A549 (cell line): ENCODE measurements at regions not wholly inside any gene's neighbourhood (a gene's known extent, or its start where the extent isn't known, plus 50 kb on each side); places are given as distances from the start of the nearest gene placed in this dataset.

Experiments used
- ATAC-seq, 2 experiments: fragments of 200-7000 bp in 1 of 2; fragments of >200 bp in 1 of 2; cut with Nextera tagmentation in 1 of 2; cut with Tn5 transposase in 1 of 2; 3 replicates each; pipeline versions ENCODE4 v1.8.0 to v1.9.1; 2018 to 2020; ENCODE audit warnings: mild to moderate bottlenecking in 1 of 2, moderate library complexity in 1 of 2
- CTCF ChIA-PET: fragments of 300-600 bp; sonication (Branson Sonifier 250); formaldehyde crosslinking; extraction: SDS; loops from one replicate; lab custom pipeline; 2021; ENCODE audit warnings: antibody characterized with exemption, inconsistent platforms; lab: Yijun Ruan, JAX
- POLR2A ChIA-PET: fragments of 350-600 bp; formaldehyde crosslinking; extraction: SDS; loops from one replicate; lab custom pipeline; 2021; ENCODE audit warnings: antibody characterized with exemption, inconsistent platforms; lab: Yijun Ruan, JAX
- DNase-seq, 2 experiments: peaks; one replicate each; pipeline versions ENCODE4 v3.0.0 to v3.0.0-alpha.2; 2011 to 2016; ENCODE audit warnings: low read depth in 1 of 2, low spot score in 1 of 2
- FAIRE-seq: peaks from 2 replicates; lab custom pipeline; 2011; peaks lifted over from hg19 to GRCh38; lab: Jason Lieb, UNC
- H3K27ac ChIP-seq, 2 experiments: fragments of >200 bp; sonication (Bioruptor Twin); formaldehyde crosslinking; 3 replicates each; pipeline ENCODE4 v1.5.1; 2016 to 2017
- H3K4me1 ChIP-seq: fragments of >200 bp; sonication (Bioruptor Twin); formaldehyde crosslinking; 3 replicates; pipeline ENCODE4 v1.6.1; 2016
- H3K4me2 ChIP-seq: fragments of >200 bp; sonication (Bioruptor Twin); formaldehyde crosslinking; 3 replicates; pipeline ENCODE4 v1.6.1; 2016
- H3K4me3 ChIP-seq: fragments of >200 bp; sonication (Bioruptor Twin); formaldehyde crosslinking; 3 replicates; pipeline ENCODE4 v1.5.1; 2016
- H3K9me3 ChIP-seq: fragments of >200 bp; sonication (Bioruptor Twin); formaldehyde crosslinking; 3 replicates; pipeline ENCODE4 v1.6.1; 2016
- CBX2 ChIP-seq: fragments of 200-600 bp; sonication (generic); IDR thresholded peaks from 2 replicates; pipeline ENCODE4 v1.6.1; 2016; ENCODE audit warnings: low read depth, mild to moderate bottlenecking, borderline replicate concordance
- CBX8 ChIP-seq: fragments of 200-600 bp; sonication (generic); IDR thresholded peaks from 2 replicates; pipeline ENCODE4 v1.6.1; 2016
- EP300 ChIP-seq, 2 experiments: fragments of >200 bp; sonication (Bioruptor Twin); formaldehyde crosslinking; IDR thresholded peaks; 2 replicates in 1 of 2; 3 replicates in 1 of 2; pipeline ENCODE4 v1.6.1; 2016 to 2017
- FOXS1 ChIP-seq: fragments of 250-450 bp; sonication (Bioruptor Pico); IDR thresholded peaks from 2 replicates; pipeline ENCODE4 v1.5.0; 2020; ENCODE audit warnings: mild to moderate bottlenecking, moderate library complexity
- HOXB5 ChIP-seq: fragments of 250-450 bp; sonication (Bioruptor Pico); IDR thresholded peaks from 2 replicates; pipeline ENCODE4 v1.5.0; 2020; ENCODE audit warnings: mild to moderate bottlenecking, moderate library complexity
- NFE2L2 ChIP-seq: fragments of 150-350 bp; conservative IDR thresholded peaks from 2 replicates; pipeline ENCODE4 v1.6.1; 2014; ENCODE audit warnings: low read length
- NPAS2 ChIP-seq: fragments of 250-450 bp; sonication (Bioruptor Pico); IDR thresholded peaks from 2 replicates; pipeline ENCODE4 v1.8.0; 2022; ENCODE audit warnings: mild to moderate bottlenecking, moderate library complexity, borderline replicate concordance
- POLR2AphosphoS2 ChIP-seq: conservative IDR thresholded peaks from 2 replicates; pipeline ENCODE4 v1.6.1; 2012; ENCODE audit warnings: low read length, improper control_type of control experiment, inconsistent platforms
- RAD21 ChIP-seq, 2 experiments: fragments of >200 bp in 1 of 2; sonication (Bioruptor Twin) in 1 of 2; formaldehyde crosslinking in 1 of 2; IDR thresholded peaks in 1 of 2; conservative IDR thresholded peaks in 1 of 2; 2 replicates in 1 of 2; 3 replicates in 1 of 2; pipeline ENCODE4 v1.6.1; 2012 to 2018; ENCODE audit warnings: inconsistent platforms in 1 of 2
- RARB ChIP-seq: fragments of 250-450 bp; sonication (Bioruptor Pico); IDR thresholded peaks from 2 replicates; pipeline ENCODE4 v1.8.0; 2021; ENCODE audit warnings: mild to moderate bottlenecking, moderate library complexity
- RFX5 ChIP-seq: fragments of 450-650 bp; IDR thresholded peaks from 2 replicates; pipeline ENCODE4 v1.7.1; 2014; ENCODE audit warnings: antibody characterized with exemption, mild to moderate bottlenecking, moderate library complexity
- TP53 ChIP-seq: fragments of 250-450 bp; sonication (Bioruptor Pico); IDR thresholded peaks from 2 replicates; pipeline ENCODE4 v1.5.0; 2021; ENCODE audit warnings: mild to moderate bottlenecking, moderate library complexity
- ZFP36 ChIP-seq: fragments of 450-650 bp; IDR thresholded peaks from 2 replicates; pipeline ENCODE4 v1.6.1; 2014; ENCODE audit warnings: borderline replicate concordance; ENCODE audit not compliant: partially characterized antibody
- ZNF302 ChIP-seq: fragments of 250-450 bp; sonication (Bioruptor Pico); IDR thresholded peaks from 2 replicates; pipeline ENCODE4 v1.9.0; 2021; ENCODE audit warnings: inconsistent platforms, mild to moderate bottlenecking, moderate library complexity
- ZSCAN20 ChIP-seq: fragments of 250-450 bp; sonication (Bioruptor Pico); IDR thresholded peaks from 2 replicates; pipeline ENCODE4 v1.8.0; 2022; ENCODE audit warnings: mild to moderate bottlenecking, moderate library complexity
- WGBS: methylation state at CpG from one replicate; pipeline ENCODE4 v1.1.6; 2017; ENCODE audit errors: missing lambda C conversion rate; 5-methylcytosine and 5-hydroxymethylcytosine counted together
- TF ChIP-seq, protein P1 (sequence below): fragments of >200 bp; sonication (Bioruptor Twin); formaldehyde crosslinking; IDR thresholded peaks from 3 replicates; pipeline ENCODE4 v1.6.1; 2016
- TF ChIP-seq, protein P2 (sequence below): fragments of 250-450 bp; sonication (Bioruptor Pico); IDR thresholded peaks from 2 replicates; pipeline ENCODE4 v1.5.0; 2020; ENCODE audit warnings: low read depth, mild to moderate bottlenecking, moderate library complexity
- TF ChIP-seq, protein P3 (sequence below): IDR thresholded peaks from 2 replicates; pipeline ENCODE4 v1.6.1; 2012; ENCODE audit warnings: low read depth, borderline replicate concordance
- TF ChIP-seq, protein P4 (sequence below): fragments of 450-650 bp; IDR thresholded peaks from 2 replicates; pipeline ENCODE4 v1.6.1; 2014; ENCODE audit warnings: antibody characterized with exemption
- TF ChIP-seq, protein P5 (sequence below): fragments of 200-600 bp; sonication (generic); IDR thresholded peaks from 2 replicates; pipeline ENCODE4 v1.6.1; 2016; ENCODE audit warnings: antibody characterized with exemption, mild to moderate bottlenecking, moderate library complexity

DNA sequence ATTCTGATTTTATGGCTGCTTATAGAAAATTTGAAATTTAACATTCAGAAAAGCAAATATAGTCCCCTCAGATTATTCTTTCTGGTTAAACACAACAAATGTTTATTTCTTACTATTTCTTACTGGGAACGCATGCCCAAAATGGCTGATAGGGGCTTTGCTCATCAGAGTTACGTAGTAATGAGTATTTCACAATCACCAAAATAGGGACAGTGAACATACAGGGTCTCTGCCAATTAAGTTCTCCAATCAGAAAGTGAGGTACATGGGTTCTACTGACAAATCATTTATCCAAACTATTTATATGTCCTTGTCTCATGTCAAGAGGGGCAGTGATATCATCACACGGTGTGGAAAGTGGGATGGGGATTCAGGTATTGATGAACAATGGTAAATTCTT lies 154.5 kb downstream of the BCHE start:
- FAIRE-seq (no peak), DNase-seq (no peak), ATAC-seq (no peak)
- Histone ChIP-seq H3K4me2 (no peak overlapping the region), H3K4me1 (no peaks in the 10 kb centered on the region), H3K27ac (no peak overlapping the region), H3K9me3 (no peaks in the 10 kb centered on the region), H3K4me3 (no peak overlapping the region)
- whole genome bisulfite sequencing, result 78% methylated on average over 3 of the region's 3 CpGs
- CTCF ChIA-PET, result no interaction called here
- TF ChIP-seq CBX8 (no peak), RARB (CRISPR knock-in tag) (no peak), CBX2 (no peak), POLR2AphosphoS2 (no peak), RAD21 (conservative IDR thresholded peaks at IDR 0.05 in 1 of 2, IDR thresholded peaks at IDR 0.05 in 1 of 2) (no peak), NPAS2 (CRISPR knock-in tag) (no peak), ZNF302 (CRISPR knock-in tag) (no peak), NFE2L2 (no peak), ZFP36 (no peak), EP300 (IDR thresholded peaks at IDR 0.05) (no peak), HOXB5 (CRISPR knock-in tag) (no peak)
- TF ChIP-seq, protein P1, sequence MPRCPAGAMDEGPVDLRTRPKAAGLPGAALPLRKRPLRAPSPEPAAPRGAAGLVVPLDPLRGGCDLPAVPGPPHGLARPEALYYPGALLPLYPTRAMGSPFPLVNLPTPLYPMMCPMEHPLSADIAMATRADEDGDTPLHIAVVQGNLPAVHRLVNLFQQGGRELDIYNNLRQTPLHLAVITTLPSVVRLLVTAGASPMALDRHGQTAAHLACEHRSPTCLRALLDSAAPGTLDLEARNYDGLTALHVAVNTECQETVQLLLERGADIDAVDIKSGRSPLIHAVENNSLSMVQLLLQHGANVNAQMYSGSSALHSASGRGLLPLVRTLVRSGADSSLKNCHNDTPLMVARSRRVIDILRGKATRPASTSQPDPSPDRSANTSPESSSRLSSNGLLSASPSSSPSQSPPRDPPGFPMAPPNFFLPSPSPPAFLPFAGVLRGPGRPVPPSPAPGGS, result no peak
- POLR2A ChIA-PET, result no interaction called here

DNA sequence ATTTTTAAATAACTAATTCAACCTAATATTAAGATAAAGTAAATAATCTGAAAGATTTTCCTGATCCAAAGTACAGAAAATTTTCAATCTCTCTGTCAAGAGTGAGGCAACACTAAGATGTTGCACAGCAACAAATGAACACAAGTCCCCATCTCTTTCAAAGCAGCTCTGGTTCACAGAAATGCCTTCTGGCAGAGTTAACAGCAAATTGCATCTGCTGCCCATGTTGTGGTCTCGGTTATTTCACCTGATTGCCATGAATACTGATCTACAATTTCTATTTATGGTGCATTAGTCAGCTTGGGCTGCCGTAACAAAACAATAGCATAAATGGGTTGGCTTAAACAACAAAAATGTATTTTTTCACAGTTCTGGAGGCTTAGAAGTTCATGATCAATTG lies 167.3 kb downstream of the BCHE start:
- DNase-seq (no peak), FAIRE-seq (no peak), ATAC-seq (no peak)
- TF ChIP-seq RAD21 (conservative IDR thresholded peaks at IDR 0.05 in 1 of 2, IDR thresholded peaks at IDR 0.05 in 1 of 2), result no peak
- no peak for TF ChIP-seq CBX8
- TF ChIP-seq ZNF302 (CRISPR knock-in tag), result no peak
- TF ChIP-seq, protein P2, sequence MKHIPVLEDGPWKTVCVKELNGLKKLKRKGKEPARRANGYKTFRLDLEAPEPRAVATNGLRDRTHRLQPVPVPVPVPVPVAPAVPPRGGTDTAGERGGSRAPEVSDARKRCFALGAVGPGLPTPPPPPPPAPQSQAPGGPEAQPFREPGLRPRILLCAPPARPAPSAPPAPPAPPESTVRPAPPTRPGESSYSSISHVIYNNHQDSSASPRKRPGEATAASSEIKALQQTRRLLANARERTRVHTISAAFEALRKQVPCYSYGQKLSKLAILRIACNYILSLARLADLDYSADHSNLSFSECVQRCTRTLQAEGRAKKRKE, result no peak
- TF ChIP-seq FOXS1 (CRISPR knock-in tag), result no peak
- TF ChIP-seq, protein P3, sequence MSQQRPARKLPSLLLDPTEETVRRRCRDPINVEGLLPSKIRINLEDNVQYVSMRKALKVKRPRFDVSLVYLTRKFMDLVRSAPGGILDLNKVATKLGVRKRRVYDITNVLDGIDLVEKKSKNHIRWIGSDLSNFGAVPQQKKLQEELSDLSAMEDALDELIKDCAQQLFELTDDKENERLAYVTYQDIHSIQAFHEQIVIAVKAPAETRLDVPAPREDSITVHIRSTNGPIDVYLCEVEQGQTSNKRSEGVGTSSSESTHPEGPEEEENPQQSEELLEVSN, result no peak
- TF ChIP-seq, protein P4, sequence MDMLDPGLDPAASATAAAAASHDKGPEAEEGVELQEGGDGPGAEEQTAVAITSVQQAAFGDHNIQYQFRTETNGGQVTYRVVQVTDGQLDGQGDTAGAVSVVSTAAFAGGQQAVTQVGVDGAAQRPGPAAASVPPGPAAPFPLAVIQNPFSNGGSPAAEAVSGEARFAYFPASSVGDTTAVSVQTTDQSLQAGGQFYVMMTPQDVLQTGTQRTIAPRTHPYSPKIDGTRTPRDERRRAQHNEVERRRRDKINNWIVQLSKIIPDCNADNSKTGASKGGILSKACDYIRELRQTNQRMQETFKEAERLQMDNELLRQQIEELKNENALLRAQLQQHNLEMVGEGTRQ, result no peak
- no peak for TF ChIP-seq ZSCAN20
- TF ChIP-seq TP53 (CRISPR knock-in tag), result no peak
- TF ChIP-seq, protein P5, sequence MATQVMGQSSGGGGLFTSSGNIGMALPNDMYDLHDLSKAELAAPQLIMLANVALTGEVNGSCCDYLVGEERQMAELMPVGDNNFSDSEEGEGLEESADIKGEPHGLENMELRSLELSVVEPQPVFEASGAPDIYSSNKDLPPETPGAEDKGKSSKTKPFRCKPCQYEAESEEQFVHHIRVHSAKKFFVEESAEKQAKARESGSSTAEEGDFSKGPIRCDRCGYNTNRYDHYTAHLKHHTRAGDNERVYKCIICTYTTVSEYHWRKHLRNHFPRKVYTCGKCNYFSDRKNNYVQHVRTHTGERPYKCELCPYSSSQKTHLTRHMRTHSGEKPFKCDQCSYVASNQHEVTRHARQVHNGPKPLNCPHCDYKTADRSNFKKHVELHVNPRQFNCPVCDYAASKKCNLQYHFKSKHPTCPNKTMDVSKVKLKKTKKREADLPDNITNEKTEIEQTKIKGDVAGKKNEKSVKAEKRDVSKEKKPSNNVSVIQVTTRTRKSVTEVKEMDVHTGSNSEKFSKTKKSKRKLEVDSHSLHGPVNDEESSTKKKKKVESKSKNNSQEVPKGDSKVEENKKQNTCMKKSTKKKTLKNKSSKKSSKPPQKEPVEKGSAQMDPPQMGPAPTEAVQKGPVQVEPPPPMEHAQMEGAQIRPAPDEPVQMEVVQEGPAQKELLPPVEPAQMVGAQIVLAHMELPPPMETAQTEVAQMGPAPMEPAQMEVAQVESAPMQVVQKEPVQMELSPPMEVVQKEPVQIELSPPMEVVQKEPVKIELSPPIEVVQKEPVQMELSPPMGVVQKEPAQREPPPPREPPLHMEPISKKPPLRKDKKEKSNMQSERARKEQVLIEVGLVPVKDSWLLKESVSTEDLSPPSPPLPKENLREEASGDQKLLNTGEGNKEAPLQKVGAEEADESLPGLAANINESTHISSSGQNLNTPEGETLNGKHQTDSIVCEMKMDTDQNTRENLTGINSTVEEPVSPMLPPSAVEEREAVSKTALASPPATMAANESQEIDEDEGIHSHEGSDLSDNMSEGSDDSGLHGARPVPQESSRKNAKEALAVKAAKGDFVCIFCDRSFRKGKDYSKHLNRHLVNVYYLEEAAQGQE, result no peak
- TF ChIP-seq RFX5, result no peak
- no peak overlapping the region for H3K27ac ChIP-seq
- no peaks in the 10 kb centered on the region for H3K9me3 ChIP-seq
- 52% methylated on average over 2 of the region's 2 CpGs for WGBS
- ChIA-PET CTCF (no interaction called here), POLR2A (no interaction called here)
- H3K4me3 ChIP-seq, result no peak overlapping the region
- no peaks in the 10 kb centered on the region for H3K4me1 ChIP-seq
- no peak overlapping the region for H3K4me2 ChIP-seq
